ENCODE measurements at regions not wholly inside any gene's neighbourhood (a gene's known extent, or its start where the extent isn't known, plus 50 kb on each side); places are given as distances from the start of the nearest gene placed in this dataset.
A peak's percentile ranks its signal among the peaks of the same experiment; 100 is the strongest.

DNA sequence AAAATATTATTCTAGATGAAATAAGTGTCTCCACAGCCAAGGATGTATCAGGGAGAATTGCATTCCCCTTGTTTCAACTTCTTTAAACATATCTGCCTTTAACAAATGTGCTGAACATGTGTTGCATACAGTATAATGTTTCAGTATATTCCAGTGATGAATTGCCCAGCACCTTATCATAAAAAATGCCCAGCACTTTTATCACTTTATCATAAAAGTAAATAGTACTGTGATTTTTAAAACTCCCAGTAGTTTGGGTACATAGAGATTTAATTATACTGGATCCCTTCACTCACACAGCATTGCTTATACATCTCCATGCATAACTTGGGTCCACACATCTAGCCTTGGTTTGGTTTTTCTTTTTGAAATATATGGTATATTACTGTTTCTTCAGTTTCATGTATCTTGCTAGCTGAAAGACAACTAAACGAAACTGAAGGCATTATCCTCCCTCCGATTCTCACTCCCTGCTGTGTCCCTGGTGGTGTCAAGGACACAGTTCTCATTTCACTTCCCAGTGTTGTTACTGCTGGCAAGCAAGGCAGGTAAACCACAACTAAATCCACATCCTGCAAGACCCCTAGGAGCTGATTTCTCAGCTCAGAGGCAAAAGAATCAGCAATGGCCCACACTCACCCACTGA lies 118.2 kb upstream of the SLC44A3 start:
- no peak for DNase-seq

DNA sequence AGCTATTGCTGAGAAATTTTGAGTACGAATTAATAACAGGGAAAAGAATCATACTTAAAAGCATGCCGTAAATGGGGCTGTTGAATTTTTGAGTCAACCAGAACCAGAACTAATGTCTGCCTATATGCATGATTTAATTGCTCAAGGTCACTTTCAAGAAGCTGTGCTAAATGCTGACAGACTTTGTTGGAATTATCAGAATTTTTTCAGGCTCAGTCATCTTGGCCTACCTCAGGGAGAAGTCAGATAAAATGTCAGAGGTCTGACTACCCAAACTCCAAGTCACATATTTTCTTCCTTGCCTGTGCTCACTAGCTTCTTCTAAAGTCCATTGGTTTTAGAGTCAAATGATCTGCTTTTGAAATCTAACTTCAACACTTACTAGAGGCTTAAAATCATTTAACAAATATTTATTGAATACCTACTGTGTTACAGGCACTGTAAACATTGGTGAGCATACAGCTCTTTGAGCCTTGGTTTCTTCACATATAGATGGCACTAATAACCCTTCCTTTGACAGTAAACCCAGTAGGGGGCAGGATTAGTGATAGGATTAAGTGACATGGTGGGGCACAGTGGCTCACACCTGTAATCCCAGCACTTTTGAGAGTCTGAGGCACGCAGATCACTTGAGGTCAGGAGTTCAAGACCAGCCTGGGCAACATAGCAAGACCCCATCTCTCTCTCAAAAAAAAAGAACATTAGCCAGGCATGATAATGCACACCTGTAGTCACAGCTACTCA lies 121.2 kb upstream of the SLC44A3 start:
- no peak for DNase-seq

DNA sequence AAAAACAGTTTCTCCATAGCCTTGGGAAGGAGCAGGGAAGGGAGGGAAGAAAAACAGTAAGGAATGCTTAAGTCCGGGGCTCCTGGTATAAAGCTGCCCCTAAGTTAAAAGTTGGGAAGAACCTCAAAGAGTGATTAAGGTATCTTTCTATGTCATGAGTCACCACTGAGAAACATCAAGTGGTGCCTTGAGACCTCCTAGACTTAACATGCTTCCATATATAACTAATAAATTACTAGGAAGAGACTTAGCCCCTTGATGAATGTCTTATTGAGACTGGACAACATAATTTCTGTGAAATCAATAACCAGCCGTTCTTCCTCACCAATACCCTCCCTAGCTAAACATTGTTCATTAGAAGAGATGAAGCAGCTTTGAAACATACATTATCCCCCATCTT lies 121.8 kb upstream of the SLC44A3 start:
- DNase-seq = no peak

DNA sequence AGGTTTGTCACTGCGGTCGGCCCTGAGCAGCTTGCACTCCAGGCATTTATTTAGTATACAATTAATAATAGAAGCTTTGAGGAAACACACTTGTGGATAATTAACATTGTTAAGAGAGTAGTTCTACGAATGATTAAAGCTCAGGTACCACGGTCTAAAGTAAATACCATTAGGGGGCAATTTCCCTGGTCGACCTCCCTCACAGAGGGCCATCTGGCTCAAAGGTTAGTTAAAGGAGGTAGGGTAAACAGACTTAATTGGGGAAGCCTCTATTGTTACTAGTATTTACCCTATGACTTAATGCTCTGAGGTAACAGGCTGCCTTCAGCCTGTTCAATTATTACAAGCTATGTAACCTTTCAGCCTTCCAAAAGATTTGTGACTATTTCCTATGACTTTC lies 122.3 kb upstream of the SLC44A3 start:
- no peak for DNase-seq

DNA sequence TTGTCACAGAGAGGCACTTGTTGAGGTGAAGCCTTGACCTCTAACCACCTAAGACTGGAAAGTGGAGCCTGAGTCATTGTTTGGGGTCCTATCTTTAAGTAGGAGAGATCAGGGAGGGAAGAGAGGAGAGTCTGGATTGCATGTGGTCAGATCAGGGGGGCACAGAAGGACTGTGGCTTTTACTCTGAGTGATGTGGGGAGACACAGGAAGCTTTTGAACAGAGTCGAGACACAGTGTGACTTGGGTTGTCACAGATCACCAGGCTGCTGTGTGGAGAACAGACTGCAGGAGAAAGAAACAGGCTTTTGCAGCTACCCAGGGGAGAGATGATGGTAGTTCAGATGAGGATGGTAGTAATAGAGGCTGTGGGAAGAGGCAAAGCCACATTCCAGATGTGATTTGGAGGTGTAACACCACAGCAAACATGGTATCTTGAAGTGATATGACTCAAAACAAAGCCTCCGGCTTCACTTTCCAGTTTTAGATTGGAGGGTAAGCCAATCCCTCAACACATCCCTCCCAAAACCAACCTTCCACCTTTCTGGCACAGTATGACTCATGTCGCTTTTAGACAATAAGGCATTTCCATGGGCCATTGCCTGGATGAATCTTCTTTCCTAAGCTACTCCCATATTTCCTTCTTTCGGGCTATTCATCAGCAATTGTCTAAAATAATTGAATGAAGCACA lies 125.8 kb upstream of the SLC44A3 start:
- peak in 1 of 2 experiments; percentile 20 for DNase-seq

DNA sequence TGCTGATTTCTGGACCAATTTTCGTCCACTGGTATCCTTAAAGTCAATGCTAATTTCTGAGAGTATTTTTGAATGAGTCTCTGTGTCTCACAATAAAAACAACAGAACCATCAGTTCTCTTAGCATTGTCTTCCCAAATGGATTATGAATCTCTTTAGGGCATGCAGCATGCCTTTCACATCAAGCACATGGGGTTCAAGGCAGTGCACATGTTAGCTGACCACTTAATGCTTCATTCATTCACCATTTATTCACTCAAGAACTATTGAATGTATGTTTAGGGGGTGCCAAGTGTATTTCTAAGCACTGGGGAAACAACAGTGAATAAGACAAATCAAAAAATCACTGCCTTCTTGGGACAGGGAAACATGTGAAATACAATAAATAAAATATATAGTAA lies 126.7 kb upstream of the SLC44A3 start:
- no peak for DNase-seq

DNA sequence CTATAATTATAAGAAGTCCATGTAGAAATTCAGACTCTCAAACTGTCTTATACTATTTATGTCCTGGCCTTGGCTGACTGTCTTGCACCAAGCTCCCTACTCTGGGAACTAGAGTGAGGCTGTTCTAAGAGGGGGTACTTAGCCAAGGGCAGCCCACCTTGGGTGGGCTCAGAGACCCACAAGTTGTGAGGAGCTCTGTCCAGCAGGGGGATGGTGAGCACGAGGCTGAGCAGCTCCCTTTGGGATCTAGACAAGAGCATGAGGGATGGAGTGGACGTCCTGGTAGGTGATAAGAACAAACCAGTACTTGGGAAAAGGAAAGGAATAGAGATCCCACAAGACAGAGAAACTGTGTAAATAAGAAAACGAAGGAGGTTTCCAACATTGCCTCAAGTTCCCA lies 127.1 kb upstream of the SLC44A3 start:
- DNase-seq = no peak

DNA sequence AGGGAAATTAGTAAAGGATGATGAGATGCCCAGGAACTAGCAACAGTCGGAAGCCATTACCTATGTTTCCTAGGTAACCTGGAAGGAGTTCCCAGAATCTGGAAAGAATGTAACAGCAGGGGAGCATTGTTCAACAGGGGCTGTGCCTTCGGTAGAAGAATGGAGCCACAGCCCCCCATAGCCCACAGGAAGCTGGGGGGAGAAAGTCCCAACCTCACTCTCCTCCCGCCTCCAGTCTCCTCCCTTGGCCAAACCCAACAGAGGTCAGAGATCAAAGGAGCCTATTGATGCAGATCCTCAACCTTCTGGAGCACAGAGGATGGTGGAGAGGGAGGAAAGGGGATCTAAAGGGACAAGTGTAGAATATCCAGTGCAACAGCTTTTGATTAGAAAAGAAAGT lies 131.5 kb upstream of the SLC44A3 start:
- no peak for DNase-seq

DNA sequence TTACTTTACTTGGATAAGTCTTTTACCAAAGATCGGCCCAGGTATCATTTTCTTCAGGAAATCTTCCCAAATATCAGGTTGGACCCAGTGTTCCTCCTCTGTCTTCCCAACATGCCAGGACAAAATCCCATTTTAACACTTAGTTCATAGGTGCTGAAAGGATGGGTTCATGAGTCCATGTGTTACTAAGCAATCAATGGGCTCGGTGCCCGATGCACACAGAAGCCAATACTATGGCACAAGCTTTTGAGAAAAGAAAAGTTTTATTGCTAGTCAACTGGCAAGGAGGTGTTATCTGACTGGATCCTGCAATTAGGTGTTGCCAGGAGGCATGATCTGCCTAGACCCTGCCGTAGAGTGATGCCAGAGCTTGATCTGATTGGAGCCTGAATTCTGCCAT lies 133.3 kb upstream of the SLC44A3 start:
- no peak for DNase-seq

DNA sequence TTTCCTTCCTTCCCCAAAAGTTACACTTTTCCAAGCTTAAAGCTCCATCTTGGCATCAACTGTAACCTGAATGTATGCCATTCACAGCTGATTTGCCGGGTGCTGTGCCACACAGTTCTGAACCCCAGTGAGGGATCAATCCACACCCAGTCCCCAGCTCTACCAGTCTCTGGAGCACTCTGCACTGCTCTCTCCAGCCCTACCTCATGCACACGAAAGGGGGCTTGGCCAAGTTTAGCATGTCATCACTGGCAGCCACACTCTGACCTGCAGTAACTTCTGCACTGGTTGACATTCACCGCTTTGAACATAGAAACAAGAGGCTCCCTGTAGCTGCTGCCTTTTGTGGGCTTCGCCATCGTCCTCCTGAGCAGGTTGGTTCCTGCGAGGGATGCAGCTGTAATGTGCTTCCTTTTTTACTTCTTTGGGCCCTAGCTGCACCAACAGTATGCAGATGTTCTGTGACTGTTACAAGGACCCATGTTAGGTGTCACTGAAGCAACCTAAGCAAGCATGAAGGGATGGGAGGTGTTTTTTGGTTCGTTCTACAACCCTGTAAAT lies 135.4 kb upstream of the SLC44A3 start:
- no peak for DNase-seq

DNA sequence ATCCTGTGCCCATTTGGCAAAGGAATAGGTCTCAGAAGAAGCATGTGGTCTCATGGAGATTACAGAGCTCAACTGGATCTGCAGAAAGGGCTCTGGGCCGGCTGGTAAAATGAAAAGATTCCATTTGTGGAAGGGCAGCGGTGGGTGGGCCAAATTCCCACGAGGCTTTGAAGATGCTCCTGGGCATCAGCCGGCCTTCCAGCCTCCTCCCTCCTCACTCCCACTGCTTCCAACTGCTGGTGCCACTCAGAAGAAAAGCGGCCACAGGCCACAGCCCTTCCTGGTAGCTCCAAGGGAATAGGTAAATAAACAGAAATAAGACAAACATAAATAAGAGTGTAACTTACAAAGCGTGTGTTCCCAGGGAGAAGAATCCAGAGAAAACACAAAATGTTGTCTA lies 136.3 kb upstream of the SLC44A3 start:
- no peak for DNase-seq

DNA sequence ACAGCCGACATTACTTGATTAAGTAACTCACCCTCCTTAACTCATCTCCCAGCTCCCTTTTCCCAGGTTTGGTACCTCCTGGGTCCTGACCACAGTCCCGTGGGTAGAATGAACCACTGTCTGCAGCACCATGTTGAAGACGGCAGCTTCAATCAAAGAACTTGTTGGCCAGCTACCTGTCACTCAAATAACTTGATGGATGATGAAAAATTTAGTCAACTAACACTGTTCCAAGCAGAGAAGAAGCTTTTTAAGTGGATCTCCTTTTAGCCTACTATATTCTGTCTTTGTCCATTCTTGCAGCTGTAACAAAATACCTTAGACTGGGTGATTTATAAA lies 138.4 kb upstream of the F3 start:
- DNase-seq = no peak

DNA sequence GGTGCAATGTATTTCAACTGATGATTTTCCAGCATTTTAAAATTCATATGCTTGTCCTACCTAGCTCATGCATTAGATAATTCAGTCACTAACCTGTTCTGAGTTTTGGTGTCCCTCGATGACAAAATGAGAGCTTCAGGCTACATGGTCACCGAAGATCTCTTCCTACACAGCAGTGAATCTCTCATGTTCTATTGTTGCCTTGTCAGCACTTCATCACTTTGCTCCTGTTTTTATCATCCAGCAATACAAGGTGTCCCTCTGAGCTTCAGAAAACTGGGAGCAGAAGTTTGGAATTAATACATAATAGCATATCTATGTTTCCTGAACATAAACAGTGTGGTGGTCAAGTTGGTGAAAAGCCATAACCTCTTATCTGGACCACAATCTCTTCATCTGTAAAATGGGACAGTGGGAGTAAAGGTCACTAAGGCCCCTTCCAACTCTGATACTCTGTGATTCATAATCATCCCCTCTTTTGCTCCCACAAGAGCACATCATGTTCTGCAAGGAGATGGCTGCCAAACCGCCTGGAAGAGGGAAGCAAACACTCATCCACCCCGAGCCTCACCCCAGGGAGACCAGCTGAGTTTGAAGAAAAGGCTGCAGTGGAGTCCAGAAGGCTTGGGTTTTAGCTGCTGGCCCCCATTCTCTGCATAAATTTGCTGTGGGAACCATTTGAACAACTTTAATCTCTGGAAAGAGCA lies 137.9 kb upstream of the F3 start:
- DNase-seq = no peak

DNA sequence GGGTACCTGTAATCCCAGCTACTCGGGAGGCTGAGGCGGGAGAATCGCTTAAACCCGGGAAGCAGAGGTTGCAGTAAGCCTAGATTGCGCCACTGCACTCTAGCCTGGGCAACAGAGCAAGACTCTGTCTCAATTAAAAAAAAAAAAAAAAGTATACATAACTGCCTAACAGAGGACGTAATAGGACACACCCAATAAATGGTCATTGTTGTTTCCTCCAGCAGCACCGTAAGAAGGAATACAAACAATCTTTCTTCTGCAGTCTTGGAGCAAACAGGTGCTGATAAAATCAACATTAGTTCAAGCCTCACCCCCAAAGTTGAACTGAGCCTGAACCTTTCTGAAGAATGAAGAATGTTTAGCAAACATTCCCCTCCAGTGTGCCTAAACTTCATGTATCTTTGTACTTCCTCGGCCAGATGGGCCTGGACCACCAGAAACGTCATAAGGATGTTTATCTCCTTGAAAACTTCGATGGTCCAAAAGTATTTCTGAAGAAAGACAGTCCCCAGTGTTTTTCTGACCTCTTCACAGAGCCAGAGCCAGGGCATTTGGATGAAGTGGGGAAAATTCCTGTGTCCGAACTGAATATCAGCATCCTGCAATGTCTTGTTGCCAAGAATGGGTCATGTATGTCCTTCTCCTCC lies 136.8 kb upstream of the F3 start:
- no peak for DNase-seq

DNA sequence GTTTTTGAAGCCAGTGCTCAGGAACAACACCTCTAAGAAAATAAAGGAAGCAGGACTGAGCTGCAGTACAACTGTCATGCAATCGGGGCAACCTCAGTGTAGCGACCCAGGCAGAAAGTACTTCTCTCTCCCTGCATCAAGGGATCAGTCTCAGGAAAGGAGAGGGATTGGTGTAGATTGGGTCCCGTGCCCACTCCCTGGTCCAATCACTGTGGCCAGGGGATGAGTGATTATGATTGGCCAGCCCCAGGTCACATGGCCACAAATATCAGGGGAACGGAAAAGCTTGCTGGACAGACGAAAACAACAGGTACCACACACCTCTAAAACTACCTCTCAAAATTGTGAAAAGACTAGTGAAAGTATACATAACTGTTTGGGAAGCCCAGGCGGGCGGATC lies 136.2 kb upstream of the F3 start:
- DNase-seq = no peak

DNA sequence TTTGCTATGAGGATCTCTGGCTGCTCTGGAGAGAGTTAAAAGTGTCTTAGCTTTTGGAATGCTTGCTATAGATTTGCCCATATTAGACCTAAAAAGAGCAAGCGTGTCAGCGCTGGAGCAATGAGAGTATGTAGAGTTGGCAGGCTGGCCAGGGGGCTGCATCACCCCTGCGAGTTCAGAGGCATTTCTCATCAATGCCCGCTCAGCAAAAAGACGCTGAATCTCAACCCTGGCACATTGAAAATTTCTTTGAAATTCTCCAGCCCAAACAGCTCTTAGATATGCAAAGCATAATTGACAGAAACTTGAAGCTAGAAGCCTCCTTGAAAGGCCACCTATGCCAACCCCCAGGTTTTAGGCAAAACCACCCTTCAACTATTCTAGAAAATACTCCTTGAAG lies 135.5 kb upstream of the F3 start:
- DNase-seq = no peak

DNA sequence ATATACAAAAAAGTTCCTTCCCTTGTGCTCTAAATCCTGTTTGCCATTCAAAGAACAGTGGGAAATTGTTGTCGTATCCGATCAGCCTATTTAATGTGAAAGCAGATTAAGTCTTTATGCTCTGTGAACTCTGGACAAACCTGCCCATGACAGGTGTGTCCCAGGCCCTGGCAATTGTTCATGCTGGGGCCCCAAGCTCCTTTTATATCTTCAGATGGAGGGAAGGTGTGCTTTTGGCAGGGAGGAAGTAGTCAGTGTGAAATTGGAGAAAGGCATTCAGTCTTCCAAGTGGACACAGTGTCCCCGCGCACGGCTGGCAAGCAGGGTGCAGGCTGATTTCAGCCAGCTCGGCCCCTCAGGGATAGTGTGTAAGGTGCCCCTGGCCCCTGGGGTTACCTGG lies 135.1 kb upstream of the F3 start:
- no peak for DNase-seq

DNA sequence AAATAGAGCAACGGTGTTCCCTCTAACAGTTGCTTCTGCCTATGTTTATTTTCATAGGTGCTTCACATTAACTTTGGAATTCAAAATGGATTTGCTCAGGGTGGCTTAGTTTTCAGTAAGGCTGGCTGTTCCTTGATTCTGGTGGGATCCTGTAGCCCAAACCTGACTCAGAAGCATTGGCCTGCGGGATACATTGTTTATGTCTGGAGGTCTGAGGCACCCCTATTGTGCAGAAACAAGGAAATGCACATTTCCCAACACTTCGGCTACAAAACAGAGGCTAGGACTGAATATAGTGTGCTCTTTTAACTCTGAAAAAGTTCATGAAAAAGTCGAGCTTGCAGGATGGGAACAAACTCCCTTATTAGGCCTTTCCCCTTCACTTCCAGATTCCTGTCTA lies 133.8 kb upstream of the F3 start:
- no peak for DNase-seq

DNA sequence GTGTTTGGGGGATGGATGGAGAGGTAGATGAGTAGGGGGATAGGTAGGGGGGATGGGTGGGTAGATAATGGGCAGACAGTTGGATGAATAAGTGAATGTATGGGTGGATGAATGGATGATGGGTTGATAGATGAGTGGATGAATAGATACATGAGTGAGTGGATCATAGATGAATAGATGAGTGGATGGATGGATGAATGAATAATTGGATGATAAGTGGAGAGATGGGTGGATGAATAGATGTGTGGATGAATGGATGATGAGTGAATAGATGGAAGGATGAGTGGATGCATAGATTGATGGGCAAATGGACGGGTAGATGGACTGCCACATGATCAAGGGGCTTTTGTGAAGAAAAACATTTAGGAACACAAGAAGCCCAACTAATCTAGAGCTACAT lies 133.3 kb upstream of the F3 start:
- no peak for DNase-seq

DNA sequence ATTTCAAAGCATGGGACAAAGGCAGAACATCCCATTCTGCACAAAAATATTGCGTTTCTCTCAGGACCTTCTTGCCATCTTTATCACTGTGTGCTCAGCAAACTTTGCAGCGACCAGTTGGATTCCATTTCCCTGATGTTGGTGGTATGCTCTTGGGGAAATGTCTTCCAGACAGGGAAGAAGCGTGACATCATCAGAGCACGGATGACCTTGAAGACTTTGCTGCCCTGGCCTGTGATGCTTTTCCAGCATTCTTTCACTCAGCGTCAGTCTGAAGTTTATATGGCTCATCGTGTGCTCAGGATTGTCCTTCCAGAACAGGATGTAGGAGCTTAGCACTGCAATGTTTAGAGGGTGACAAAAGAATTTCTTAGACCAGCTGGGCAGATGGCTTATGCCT lies 131.4 kb upstream of the F3 start:
- DNase-seq = no peak

DNA sequence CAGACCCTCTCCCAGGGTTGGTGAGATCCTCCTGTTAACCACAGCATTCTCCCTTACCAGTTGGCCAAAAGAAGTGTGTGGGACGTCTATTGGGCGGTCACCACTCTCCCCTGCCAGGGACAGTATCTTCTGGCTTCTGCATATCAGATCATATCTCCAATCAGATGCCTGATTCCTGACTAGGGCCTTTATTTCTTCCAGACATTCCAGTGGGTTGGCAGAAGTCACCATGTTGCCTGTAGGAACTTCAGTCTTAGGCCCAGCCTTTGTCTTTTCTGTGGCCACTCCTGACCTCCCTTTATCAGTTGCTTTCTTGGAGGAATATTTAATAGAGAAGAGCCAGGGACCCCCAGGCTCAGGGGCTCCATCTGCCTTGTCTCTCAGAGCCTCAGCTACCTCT lies 130.4 kb upstream of the F3 start:
- DNase-seq = no peak

DNA sequence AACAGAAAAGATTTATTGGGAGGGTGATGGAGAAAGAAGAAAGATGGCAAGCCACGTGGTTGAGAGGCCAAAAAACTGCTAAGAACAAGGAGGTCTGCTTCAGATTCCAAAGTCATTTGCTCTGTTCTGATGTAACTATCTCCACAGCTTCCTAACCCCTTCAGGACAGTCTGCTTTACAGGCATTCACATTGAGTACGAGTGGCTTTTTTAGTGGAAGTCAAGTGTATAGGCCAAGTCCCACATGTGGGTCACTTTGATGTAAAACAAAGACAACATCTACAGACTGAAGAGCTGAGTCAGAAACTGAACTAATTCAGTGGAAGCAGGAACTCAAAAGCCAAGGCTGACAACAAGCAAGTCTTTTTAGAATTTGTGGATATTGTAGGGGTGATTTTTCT lies 128.7 kb upstream of the F3 start:
- DNase-seq = no peak

DNA sequence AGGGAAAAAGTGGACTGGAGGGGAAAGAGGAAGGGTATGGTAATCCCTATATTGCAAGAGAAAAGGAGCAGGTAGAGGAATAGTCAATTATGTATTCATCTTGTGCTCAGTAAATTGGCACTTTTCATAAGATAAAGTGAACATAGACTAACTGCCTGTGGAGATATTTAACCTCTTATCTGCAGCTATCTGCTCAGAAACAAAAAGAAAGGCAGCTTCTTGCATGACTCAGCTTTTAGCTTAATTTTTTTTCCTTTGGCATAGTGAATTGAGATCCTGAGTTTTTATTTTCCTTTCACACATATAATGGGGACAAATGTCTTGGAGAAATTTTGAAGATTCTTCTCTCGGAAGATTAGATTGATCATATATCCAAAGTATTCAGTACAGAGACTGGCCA lies 127.6 kb upstream of the F3 start:
- no peak for DNase-seq

Measured in Kasumi-1 (cell line).